MM.1S (cell line): ENCODE measurements at regions not wholly inside any gene's neighbourhood (a gene's known extent, or its start where the extent isn't known, plus 50 kb on each side); places are given as distances from the start of the nearest gene placed in this dataset.

Experiments
- CTCF ChIP-seq: fragments of 300-600 bp; sonication (generic); IDR thresholded peaks from 2 replicates; pipeline ENCODE4 v1.5.1; 2016; ENCODE audit warnings: antibody characterized with exemption, low read length, mixed read lengths
- EZH2 ChIP-seq: fragments of 300-600 bp; sonication (generic); optimal IDR thresholded peaks from 2 replicates; pipeline ENCODE3; 2017; ENCODE audit warnings: low read depth, mild to moderate bottlenecking, antibody characterized with exemption, low read length, mixed read lengths

GRCh38 chr7:142460402-142461117 is 202.7 kb upstream of the PRSS58 start:
- TF ChIP-seq CTCF: no peak
- no peak for TF ChIP-seq EZH2
